ENCODE measurements at regions not wholly inside any gene's neighbourhood (a gene's known extent, or its start where the extent isn't known, plus 50 kb on each side); places are given as distances from the start of the nearest gene placed in this dataset.

GRCh38 chr6:114638341-114638740, 295.5 kb upstream of the HS3ST5 start:
- Histone ChIP-seq H2AFZ (ENCODE audit: control insufficient read depth, low read depth, low read length) (no peak overlapping the region), H3K4me3 (no peak overlapping the region), H4K20me1 (ENCODE audit: control insufficient read depth, insufficient read depth) (no peaks in the 10 kb centered on the region), H3K79me2 (ENCODE audit: control insufficient read depth, insufficient read depth, low read length) (no peaks in the 10 kb centered on the region), H3K4me1 (ENCODE audit: control insufficient read depth, insufficient read depth, low read length) (no peaks in the 10 kb centered on the region), H3K9me3 (replicated peaks; ENCODE audit: control insufficient read depth, insufficient read depth, low read length) (no peaks in the 10 kb centered on the region), H3K27me3 (replicated peaks in 1 of 2; ENCODE audit: control insufficient read depth in 2 of 2, insufficient read depth in 2 of 2, low read length in 1 of 2) (no peaks in the 10 kb centered on the region), H3K27ac (ENCODE audit: control insufficient read depth, insufficient read depth) (no peak overlapping the region), H3K36me3 (ENCODE audit: control insufficient read depth in 2 of 2, insufficient read depth in 2 of 2, low read length in 1 of 2) (no peaks in the 10 kb centered on the region), H3K9ac (ENCODE audit: control insufficient read depth, insufficient read depth, low read length) (no peak overlapping the region), H3K4me2 (ENCODE audit: control insufficient read depth, insufficient read depth) (no peak overlapping the region)
- ChIA-PET RAD21 (ENCODE audit: unreplicated experiment) (no interaction called here), CTCF (no interaction called here), POLR2A (no interaction called here), SMC1A (ENCODE audit: uncharacterized antibody, unreplicated experiment) (no interaction called here)
- intact Hi-C loops (cut with micrococcal nuclease; ENCODE audit: unreplicated experiment), result no loop called here
- in situ Hi-C loops (cut with MboI), result no loop called here
- DNase-seq (ENCODE audit: low read depth, low spot score) (no peak), FAIRE-seq (no peak), ATAC-seq (no peak)
- 0% methylated on average over 4 of the region's 4 CpGs for WGBS (ENCODE audit: insufficient coverage, insufficient replicate concordance, low lambda C conversion rate, missing lambda C conversion rate)
- TF ChIP-seq PKNOX1 (IDR thresholded peaks at IDR 0.05) (no peak), DPF2 (IDR thresholded peaks at IDR 0.05) (no peak), BRCA1 (IDR thresholded peaks at IDR 0.05; ENCODE audit: low read depth, low read length) (no peak), TCF12 (IDR thresholded peaks at IDR 0.05; ENCODE audit: low read depth, low read length) (no peak), CHD4 (IDR thresholded peaks at IDR 0.05) (no peak), CREB1 (IDR thresholded peaks at IDR 0.05; ENCODE audit: low read depth) (no peak), ZBTB33 (IDR thresholded peaks at IDR 0.05) (no peak), NFYA (IDR thresholded peaks at IDR 0.05; ENCODE audit: borderline replicate concordance, low read depth, low read length) (no peak), SREBF1 (IDR thresholded peaks at IDR 0.05; ENCODE audit: low read length) (no peak)
- TF ChIP-seq, protein P1, sequence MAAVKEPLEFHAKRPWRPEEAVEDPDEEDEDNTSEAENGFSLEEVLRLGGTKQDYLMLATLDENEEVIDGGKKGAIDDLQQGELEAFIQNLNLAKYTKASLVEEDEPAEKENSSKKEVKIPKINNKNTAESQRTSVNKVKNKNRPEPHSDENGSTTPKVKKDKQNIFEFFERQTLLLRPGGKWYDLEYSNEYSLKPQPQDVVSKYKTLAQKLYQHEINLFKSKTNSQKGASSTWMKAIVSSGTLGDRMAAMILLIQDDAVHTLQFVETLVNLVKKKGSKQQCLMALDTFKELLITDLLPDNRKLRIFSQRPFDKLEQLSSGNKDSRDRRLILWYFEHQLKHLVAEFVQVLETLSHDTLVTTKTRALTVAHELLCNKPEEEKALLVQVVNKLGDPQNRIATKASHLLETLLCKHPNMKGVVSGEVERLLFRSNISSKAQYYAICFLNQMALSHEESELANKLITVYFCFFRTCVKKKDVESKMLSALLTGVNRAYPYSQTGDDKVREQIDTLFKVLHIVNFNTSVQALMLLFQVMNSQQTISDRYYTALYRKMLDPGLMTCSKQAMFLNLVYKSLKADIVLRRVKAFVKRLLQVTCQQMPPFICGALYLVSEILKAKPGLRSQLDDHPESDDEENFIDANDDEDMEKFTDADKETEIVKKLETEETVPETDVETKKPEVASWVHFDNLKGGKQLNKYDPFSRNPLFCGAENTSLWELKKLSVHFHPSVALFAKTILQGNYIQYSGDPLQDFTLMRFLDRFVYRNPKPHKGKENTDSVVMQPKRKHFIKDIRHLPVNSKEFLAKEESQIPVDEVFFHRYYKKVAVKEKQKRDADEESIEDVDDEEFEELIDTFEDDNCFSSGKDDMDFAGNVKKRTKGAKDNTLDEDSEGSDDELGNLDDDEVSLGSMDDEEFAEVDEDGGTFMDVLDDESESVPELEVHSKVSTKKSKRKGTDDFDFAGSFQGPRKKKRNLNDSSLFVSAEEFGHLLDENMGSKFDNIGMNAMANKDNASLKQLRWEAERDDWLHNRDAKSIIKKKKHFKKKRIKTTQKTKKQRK (IDR thresholded peaks at IDR 0.05; ENCODE audit: low read depth, low read length), result no peak
- BruUV-seq (replicated peaks), result no TSS peak
